ENCODE measurements at regions not wholly inside any gene's neighbourhood (a gene's known extent, or its start where the extent isn't known, plus 50 kb on each side); places are given as distances from the start of the nearest gene placed in this dataset.

DNA sequence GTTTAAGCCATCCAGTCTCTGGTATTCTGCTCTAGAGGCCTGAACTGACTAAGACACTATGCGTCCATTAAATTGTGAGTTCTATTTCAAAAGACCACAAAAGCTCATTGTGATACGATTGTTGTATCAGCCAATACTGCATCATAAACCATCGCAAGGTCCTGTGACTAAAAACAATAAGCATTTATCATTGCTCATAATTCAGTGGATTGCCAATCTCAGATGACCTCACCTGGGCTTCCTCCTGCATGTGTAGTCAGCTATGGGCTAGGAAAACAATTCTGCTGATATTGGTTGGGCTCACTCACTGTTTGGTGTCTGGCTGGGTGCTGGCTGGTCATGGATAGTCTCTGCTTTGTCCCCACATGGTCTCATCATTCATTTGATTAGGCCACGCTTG is 592.7 kb upstream of the BTBD3 start:
- Histone ChIP-seq H3K9ac (no peak overlapping the region), H3K36me3 (replicated peaks in 1 of 2; ENCODE audit: control insufficient read depth in 1 of 2, insufficient read depth in 2 of 2, low read length in 1 of 2) (no peaks in the 10 kb centered on the region), H3K9me3 (no peaks in the 10 kb centered on the region), H3K27ac (ENCODE audit: low read depth in 2 of 2, low read length in 1 of 2) (no peak overlapping the region), H3K9me2 (no peaks in the 10 kb centered on the region), H2AFZ (ENCODE audit: low read depth) (no peak overlapping the region), H3K4me1 (ENCODE audit: control insufficient read depth in 1 of 2, insufficient read depth in 2 of 2, low read depth in 1 of 2, low read length in 1 of 2) (no peaks in the 10 kb centered on the region), H3K4me2 (no peak overlapping the region), H3K27me3 (ENCODE audit: insufficient read depth) (no peaks in the 10 kb centered on the region), H3F3A (replicated peaks; ENCODE audit: insufficient read depth) (no peaks in the 10 kb centered on the region), H3K79me2 (ENCODE audit: insufficient read depth) (no peaks in the 10 kb centered on the region), H3K4me3 (ENCODE audit: low read depth in 2 of 2, low read length in 1 of 2) (no peak overlapping the region), H4K20me1 (ENCODE audit: insufficient read depth) (no peaks in the 10 kb centered on the region)
- no peak for DNase-seq
- ChIA-PET CTCF (no interaction called here), POLR2A (no interaction called here)
- WGBS (ENCODE audit: low lambda C conversion rate): 67% methylated on average over 4 of the region's 4 CpGs
- TF ChIP-seq EP300 (IDR thresholded peaks at IDR 0.05; ENCODE audit: borderline replicate concordance in 1 of 2, low read depth in 1 of 2, low read length in 1 of 2) (no peak), FOXJ3 (CRISPR knock-in tag; IDR thresholded peaks at IDR 0.05) (no peak), EZH2phosphoT487 (IDR thresholded peaks at IDR 0.05; ENCODE audit: borderline replicate concordance, low read depth) (no peak), USF2 (IDR thresholded peaks at IDR 0.05; ENCODE audit: borderline replicate concordance, low read depth, low read length) (no peak), NRF1 (IDR thresholded peaks at IDR 0.05; ENCODE audit: low read depth, low read length) (no peak), RXRA (IDR thresholded peaks at IDR 0.05; ENCODE audit: borderline replicate concordance, low read depth) (no peak), POLR2AphosphoS5 (IDR thresholded peaks at IDR 0.05; ENCODE audit: low read depth, low read length) (no peak), NFIC (IDR thresholded peaks at IDR 0.05; ENCODE audit: borderline replicate concordance) (no peak), RAD21 (IDR thresholded peaks at IDR 0.05; ENCODE audit: low read length) (no peak), MXI1 (IDR thresholded peaks at IDR 0.05; ENCODE audit: low read depth, low read length) (no peak), ELF1 (IDR thresholded peaks at IDR 0.05) (no peak), RCOR1 (IDR thresholded peaks at IDR 0.05; ENCODE audit: low read length) (no peak), REST (IDR thresholded peaks at IDR 0.05; ENCODE audit: low read depth, low read length) (no peak), CHD2 (IDR thresholded peaks at IDR 0.05; ENCODE audit: low read length, partially characterized antibody) (no peak), SIN3A (IDR thresholded peaks at IDR 0.05; ENCODE audit: borderline replicate concordance, low read depth, low read length) (no peak)
- TF ChIP-seq, protein P1, sequence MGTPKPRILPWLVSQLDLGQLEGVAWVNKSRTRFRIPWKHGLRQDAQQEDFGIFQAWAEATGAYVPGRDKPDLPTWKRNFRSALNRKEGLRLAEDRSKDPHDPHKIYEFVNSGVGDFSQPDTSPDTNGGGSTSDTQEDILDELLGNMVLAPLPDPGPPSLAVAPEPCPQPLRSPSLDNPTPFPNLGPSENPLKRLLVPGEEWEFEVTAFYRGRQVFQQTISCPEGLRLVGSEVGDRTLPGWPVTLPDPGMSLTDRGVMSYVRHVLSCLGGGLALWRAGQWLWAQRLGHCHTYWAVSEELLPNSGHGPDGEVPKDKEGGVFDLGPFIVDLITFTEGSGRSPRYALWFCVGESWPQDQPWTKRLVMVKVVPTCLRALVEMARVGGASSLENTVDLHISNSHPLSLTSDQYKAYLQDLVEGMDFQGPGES (IDR thresholded peaks at IDR 0.05; ENCODE audit: low read depth, low read length): no peak
